GM21515 (cell line): ENCODE measurements at regions not wholly inside any gene's neighbourhood (a gene's known extent, or its start where the extent isn't known, plus 50 kb on each side); places are given as distances from the start of the nearest gene placed in this dataset.
"Not testable (repeated sequence)": the region's sequence is repeated elsewhere in the genome, so short reads cannot be mapped to it uniquely, and the experiment has no call there.

Source experiments
- ATAC-seq: cut with Tn5 transposase; IDR thresholded peaks from one replicate; pipeline ENCODE4 v1.9.1; 2021; ENCODE audit not compliant: unreplicated experiment

GRCh38 chr2:90029080-90029428 lies 1337.6 kb downstream of the RPIA start:
- not testable (repeated sequence) for ATAC-seq

DNA sequence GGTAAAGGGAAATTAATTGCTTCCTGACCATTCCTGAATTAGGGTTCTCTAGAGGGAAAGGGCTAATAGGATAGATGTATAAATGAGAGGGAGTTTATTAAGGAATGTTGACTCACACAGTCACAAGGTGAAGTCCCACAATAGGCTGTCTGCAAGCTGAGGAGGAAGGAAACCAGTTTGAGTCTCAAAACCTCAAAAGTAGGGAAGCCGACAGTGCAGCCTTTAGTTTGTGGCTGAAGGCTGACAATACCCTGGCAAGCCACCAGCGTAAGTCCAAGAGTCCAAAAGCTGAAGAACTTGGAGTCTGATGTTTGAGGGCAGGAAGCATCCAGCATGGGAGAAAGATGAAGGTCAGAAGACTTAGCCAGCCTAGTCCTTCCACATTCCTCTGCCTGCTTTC lies 1340.8 kb downstream of the RPIA start:
- not testable (repeated sequence) for ATAC-seq

DNA sequence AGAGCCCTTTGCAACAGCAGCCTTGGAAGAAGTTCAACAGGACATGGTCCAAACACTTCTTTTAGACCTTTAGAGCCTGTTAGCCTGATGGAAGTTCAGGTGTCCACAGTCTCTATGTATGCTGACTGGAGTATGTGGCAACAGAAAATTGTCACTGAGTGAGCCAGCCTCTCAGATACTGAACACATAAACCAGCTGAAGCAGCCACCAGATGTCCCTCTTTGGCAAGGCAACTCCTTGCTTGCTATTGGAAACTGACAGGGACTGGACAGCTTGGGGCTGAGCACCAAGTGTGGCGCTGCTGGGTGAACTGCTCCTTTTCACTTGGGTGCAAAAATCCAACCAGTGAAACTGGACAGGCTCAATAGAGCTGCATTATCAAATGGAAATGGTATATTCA lies 1344.9 kb downstream of the RPIA start:
- not testable (repeated sequence) for ATAC-seq

- ATAC-seq = not testable (repeated sequence)
Observed at GRCh38 chr2:90039093-90039492, 1347.6 kb downstream of the RPIA start.

DNA sequence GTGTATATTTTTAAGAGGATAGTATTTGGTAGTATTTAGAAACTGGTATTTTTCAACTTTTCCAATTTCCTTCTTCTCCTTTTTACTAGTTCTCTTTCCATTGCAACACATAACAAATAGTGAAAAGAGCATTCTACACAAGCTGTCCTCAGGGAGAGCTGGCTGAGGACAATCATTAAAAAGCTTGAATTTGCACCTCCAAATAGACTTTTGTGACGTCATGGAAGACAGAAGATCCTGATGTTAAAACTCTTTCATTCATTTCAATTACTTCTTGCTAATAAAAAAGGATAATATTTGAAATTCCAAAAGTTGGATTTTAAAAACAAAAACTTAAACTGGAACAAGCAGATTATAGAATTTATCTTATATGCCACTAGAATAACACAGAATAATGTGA lies 1356.3 kb downstream of the RPIA start:
- not testable (repeated sequence) for ATAC-seq

GRCh38 chr2:90052113-90052631 lies 1360.7 kb downstream of the RPIA start:
- not testable (repeated sequence) for ATAC-seq

DNA sequence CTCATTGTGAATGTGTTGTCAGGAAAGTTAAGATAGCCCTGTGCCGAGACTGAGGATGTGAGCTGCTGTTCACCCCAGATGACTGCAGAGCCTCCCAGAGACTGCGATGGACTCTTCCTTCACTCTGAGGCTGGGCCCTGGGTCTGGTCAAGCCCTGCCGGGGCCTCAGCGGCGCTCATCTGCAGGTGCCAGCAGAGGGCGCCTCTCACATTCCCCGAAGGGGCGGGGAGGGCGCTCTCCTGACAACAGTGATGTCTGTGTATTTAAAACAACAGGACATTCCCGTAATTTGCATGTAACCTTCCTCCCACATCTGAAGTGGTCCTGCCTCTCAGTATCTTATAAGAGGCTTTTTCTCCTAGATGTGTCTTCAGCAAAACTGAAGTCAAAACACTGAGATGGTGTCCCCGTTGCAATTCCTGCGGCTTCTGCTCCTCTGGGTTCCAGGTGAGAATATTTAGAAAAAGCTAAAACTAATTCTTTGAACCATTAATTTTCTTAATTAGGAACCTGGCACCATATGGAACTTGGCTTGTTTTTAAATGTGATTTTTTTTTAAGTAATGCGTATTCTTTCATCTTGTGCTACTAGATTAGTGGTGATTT lies 1377.9 kb downstream of the RPIA start:
- peak; percentile 72 for ATAC-seq

GRCh38 chr2:90076311-90076710 lies 1384.8 kb downstream of the RPIA start:
- no peak for ATAC-seq

DNA sequence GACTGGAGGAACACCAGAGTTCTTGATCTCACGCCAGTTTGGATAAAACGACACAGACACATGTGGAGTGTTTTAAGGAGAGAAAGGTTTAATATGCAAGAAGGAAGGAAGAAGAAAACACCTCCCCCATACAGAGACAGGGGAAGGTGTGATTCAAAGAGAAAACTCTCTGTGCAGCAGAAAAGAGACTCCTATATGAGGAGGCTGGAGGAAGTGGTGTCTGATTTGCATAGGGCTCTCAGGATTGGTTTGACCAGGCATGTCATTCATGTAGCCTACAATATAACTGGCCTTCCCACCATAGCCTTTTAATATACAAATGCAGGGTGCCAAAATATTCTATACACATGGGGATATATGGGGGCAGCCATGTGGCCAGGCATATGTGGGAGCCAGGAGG lies 1386.5 kb downstream of the RPIA start:
- no peak for ATAC-seq

- ATAC-seq = no peak
Observed at GRCh38 chr2:90079374-90079773, 1387.9 kb downstream of the RPIA start.

GRCh38 chr2:90087792-90088191 lies 1396.3 kb downstream of the RPIA start:
- ATAC-seq = not testable (repeated sequence)

- not testable (repeated sequence) for ATAC-seq
Observed at GRCh38 chr2:90093571-90094270, 1402.2 kb downstream of the RPIA start.

DNA sequence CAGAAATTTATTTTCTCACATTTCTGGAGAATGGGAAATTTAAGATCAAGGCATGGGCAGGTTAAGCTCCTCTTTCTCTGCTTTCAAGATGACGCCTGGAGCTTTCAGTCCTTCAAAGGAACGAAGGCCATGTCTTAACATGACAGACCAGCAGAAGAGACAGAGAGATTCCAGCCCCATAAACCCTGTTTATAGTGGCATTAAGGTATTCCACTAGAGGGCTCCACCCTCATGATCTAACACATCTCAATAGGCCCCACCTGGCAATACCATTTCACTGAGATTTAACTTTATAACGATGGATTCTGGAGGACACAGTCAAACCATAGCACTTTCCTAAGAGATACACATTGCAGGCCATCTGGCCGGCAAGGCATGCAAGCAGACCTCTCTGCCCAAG lies 1406.1 kb downstream of the RPIA start:
- not testable (repeated sequence) for ATAC-seq

GRCh38 chr2:90105142-90105541 lies 1413.7 kb downstream of the RPIA start:
- not testable (repeated sequence) for ATAC-seq

- ATAC-seq = not testable (repeated sequence)
Observed at GRCh38 chr2:90123409-90123808, 1431.9 kb downstream of the RPIA start.

- not testable (repeated sequence) for ATAC-seq
Observed at GRCh38 chr2:90139046-90139445, 1447.6 kb downstream of the RPIA start.

DNA sequence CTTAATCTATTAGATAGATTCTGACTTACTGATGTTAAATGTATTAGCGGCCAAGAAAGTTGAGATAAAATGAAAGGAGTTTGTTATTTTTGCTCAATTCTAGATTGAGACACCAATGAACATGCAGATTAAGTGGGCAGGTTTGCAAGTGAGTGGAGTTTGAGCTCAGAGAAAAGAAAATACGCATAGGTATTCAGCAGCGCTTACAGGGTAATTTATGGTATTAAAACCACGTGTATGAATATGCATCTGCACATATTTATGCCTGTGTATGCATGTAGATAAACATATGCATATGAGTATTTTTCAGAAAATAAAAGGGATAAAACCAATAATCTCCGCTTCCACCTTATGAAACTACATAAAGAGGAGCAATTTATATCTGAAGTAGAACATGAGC lies 1450.1 kb downstream of the RPIA start:
- not testable (repeated sequence) for ATAC-seq

- not testable (repeated sequence) for ATAC-seq
Observed at GRCh38 chr2:90151805-90152204, 1460.3 kb downstream of the RPIA start.

DNA sequence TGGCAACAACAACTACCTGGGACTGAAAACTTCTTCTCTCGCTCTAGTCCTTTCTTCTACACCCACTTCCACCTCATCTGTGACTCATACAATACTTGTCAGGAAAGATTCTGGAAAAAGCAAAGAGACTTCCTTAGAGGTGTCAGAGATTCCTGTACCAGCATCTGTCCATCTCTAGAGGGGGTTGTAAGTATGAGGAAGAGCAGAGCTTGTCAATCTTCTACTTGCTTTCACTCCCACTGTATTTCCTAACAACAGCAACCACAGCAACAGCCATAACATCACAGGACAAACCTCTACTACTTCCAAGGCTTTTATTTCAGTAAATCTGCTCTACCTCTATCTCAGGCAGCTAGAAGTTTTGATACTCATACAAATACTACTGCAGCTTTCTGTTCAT lies 1479.5 kb downstream of the RPIA start:
- ATAC-seq = not testable (repeated sequence)

DNA sequence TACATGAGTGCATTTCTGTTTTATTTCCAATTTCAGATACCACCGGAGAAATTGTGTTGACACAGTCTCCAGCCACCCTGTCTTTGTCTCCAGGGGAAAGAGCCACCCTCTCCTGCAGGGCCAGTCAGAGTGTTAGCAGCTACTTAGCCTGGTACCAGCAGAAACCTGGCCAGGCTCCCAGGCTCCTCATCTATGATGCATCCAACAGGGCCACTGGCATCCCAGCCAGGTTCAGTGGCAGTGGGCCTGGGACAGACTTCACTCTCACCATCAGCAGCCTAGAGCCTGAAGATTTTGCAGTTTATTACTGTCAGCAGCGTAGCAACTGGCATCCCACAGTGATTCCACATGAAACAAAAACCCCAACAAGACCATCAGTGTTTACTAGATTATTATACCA lies 1481.6 kb downstream of the RPIA start:
- ATAC-seq = not testable (repeated sequence)

DNA sequence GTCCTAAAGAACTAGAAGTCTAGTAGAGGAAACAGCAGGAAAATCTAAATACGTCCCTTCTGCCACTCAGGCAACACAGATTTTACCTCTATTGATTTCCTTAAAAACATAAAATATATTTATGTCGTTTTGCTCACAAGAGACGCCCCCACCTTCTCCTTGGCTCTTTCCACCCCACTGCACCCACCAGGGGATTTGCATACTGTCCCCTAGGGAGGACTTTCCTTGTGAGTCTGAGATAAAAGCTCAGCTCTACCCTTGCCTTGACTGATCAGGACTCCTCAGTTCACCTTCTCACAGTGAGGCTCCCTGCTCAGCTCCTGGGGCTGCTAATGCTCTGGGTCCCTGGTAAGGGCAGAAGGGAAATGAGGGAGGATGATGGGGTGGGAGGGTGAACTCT lies 1488.1 kb downstream of the RPIA start:
- not testable (repeated sequence) for ATAC-seq

DNA sequence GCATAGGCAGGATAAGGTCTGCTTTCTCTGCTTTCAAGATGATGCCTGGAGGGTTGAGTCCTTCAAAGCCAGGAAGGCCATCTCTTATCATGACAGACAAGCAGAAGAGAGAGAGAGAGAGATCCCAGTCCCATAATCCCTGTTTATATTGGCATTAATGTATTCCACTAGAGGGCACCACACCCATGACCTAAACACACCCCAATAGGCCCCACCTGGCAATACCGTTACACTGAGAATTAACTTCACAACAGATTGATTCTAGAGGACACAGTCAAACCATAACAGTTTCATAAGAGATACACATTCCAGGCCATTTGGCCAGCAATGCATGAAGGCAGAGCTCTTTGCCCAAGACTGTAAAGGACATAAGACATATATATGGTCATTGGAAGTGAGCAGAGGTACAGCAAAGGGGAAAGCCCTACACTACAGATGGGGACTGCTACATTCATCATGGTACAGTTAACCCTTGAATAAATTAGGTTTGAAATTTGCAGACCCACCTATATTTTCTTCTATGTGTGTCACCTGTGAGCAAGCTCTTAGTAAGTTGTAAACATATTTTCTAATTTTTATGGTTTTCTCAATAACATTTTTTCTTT lies 1516.1 kb downstream of the RPIA start:
- no peak for ATAC-seq
